CD14-positive monocyte (primary cell): ENCODE measurements at regions not wholly inside any gene's neighbourhood (a gene's known extent, or its start where the extent isn't known, plus 50 kb on each side); places are given as distances from the start of the nearest gene placed in this dataset.
"Not testable (repeated sequence)": the region's sequence is repeated elsewhere in the genome, so short reads cannot be mapped to it uniquely, and the experiment has no call there.

Source experiments
- DNase-seq, 3 donors: peaks; one replicate each; pipeline ENCODE4 v3.0.0-alpha.2; 2011 to 2022
- H2AFZ ChIP-seq: 2 replicates; pipeline ENCODE4 v1.6.0; 2012; ENCODE audit warnings: mild to moderate bottlenecking, low read depth, low read length, inconsistent platforms; ENCODE audit not compliant: insufficient read depth, poor library complexity, severe bottlenecking
- H3K27ac ChIP-seq, 2 donors: 1 replicate in 1 of 2; 2 replicates in 1 of 2; pipeline ENCODE4 v1.5.1; 2012 to 2013; ENCODE audit warnings: low read length in 2 of 2, control low read depth in 1 of 2, inconsistent platforms in 1 of 2, low read depth in 1 of 2, mild to moderate bottlenecking in 1 of 2
- H3K27me3 ChIP-seq, 2 donors: one replicate each; pipeline versions ENCODE4 v1.6.0 to v1.6.1; 2011 to 2013; ENCODE audit warnings: low read length in 2 of 2; ENCODE audit not compliant: control insufficient read depth in 2 of 2, insufficient read depth in 2 of 2
- H3K36me3 ChIP-seq, 2 donors: replicated peaks in 1 of 2; 1 replicate in 1 of 2; 2 replicates in 1 of 2; pipeline versions ENCODE4 v1.5.1 to v1.6.1; 2012 to 2013; ENCODE audit warnings: low read length in 2 of 2, control low read depth in 1 of 2, inconsistent platforms in 1 of 2, mild to moderate bottlenecking in 1 of 2; ENCODE audit not compliant: insufficient read depth in 2 of 2, control insufficient read depth in 1 of 2
- H3K4me1 ChIP-seq, 2 donors: 1 replicate in 1 of 2; 2 replicates in 1 of 2; pipeline versions ENCODE4 v1.5.1 to v1.6.1; 2012 to 2013; ENCODE audit warnings: low read length in 2 of 2, control low read depth in 1 of 2, inconsistent platforms in 1 of 2, mild to moderate bottlenecking in 1 of 2, moderate library complexity in 1 of 2; ENCODE audit not compliant: insufficient read depth in 2 of 2, control insufficient read depth in 1 of 2
- H3K4me2 ChIP-seq: replicated peaks from 2 replicates; pipeline ENCODE3; 2012; ENCODE audit warnings: low read length, moderate library complexity, mild to moderate bottlenecking; ENCODE audit not compliant: poor library complexity, severe bottlenecking; ENCODE audit errors: extremely low read depth
- H3K4me3 ChIP-seq, 3 experiments: fragments of 200-600 bp in 1 of 3; sonication (generic) in 1 of 3; replicated peaks in 1 of 3; 1 replicate in 2 of 3; 2 replicates in 1 of 3; pipeline ENCODE4 v1.5.1; 2011 to 2013; ENCODE audit warnings: low read length in 3 of 3, mild to moderate bottlenecking in 3 of 3, control low read depth in 2 of 3, low read depth in 2 of 3, inconsistent platforms in 1 of 3, moderate library complexity in 1 of 3
- H3K79me2 ChIP-seq: 2 replicates; pipeline ENCODE4 v1.6.0; 2012; ENCODE audit warnings: mild to moderate bottlenecking, control low read depth, inconsistent platforms, low read length, moderate library complexity; ENCODE audit not compliant: insufficient read depth
- H3K9ac ChIP-seq: 2 replicates; pipeline ENCODE4 v1.6.0; 2017; ENCODE audit warnings: low read length, mild to moderate bottlenecking; ENCODE audit not compliant: insufficient read depth, poor library complexity, severe bottlenecking
- H3K9me3 ChIP-seq, 2 donors: replicated peaks in 1 of 2; 1 replicate in 1 of 2; 2 replicates in 1 of 2; pipeline versions ENCODE4 v1.5.1 to v1.6.1; 2012 to 2013; ENCODE audit warnings: low read length in 2 of 2, control low read depth in 1 of 2; ENCODE audit not compliant: control insufficient read depth in 1 of 2, insufficient read depth in 1 of 2
- H4K20me1 ChIP-seq: 2 replicates; pipeline ENCODE4 v1.6.0; 2012; ENCODE audit warnings: mild to moderate bottlenecking, low read length, control low read depth, moderate library complexity; ENCODE audit not compliant: insufficient read depth
- H3K27ac Mint-ChIP-seq, 7 donors: one replicate each; pipeline ENCODE4 v1.8.0; 2020; ENCODE audit warnings: mild to moderate bottlenecking in 7 of 7, mixed read lengths in 7 of 7, moderate library complexity in 6 of 7, inconsistent platforms in 2 of 7
- H3K27me3 Mint-ChIP-seq, 3 donors: one replicate each; pipeline ENCODE4 v1.8.0; 2021 to 2022; ENCODE audit warnings: low read depth in 3 of 3, mild to moderate bottlenecking in 3 of 3, mixed read lengths in 3 of 3, moderate library complexity in 3 of 3, inconsistent platforms in 1 of 3
- H3K36me3 Mint-ChIP-seq, 2 donors: one replicate each; pipeline ENCODE4 v1.8.0; 2020; ENCODE audit warnings: mixed read lengths in 2 of 2, inconsistent platforms in 1 of 2, mild to moderate bottlenecking in 1 of 2
- H3K4me1 Mint-ChIP-seq: one replicate; pipeline ENCODE4 v1.8.0; 2020; ENCODE audit warnings: mild to moderate bottlenecking, mixed read lengths
- H3K4me3 Mint-ChIP-seq, 2 donors: one replicate each; pipeline ENCODE4 v1.8.0; 2020; ENCODE audit warnings: mild to moderate bottlenecking in 2 of 2, mixed read lengths in 2 of 2, moderate library complexity in 1 of 2
- H3K9me3 Mint-ChIP-seq, 7 donors: one replicate each; pipeline ENCODE4 v1.8.0; 2020 to 2022; ENCODE audit warnings: mixed read lengths in 7 of 7, mild to moderate bottlenecking in 6 of 7, moderate library complexity in 6 of 7, inconsistent platforms in 2 of 7
- WGBS: methylation state at CpG from one replicate; pipeline ENCODE4 v1.1.5; 2013; ENCODE audit warnings: missing lambda C conversion rate; ENCODE audit not compliant: insufficient coverage; 5-methylcytosine and 5-hydroxymethylcytosine counted together
- intact Hi-C, 2 donors: fragments of 100-400 bp; cut with micrococcal nuclease; formaldehyde crosslinking; loops; one replicate each; pipeline versions ENCODE4 v1.15.0 to v1.15.1; 2023

DNA sequence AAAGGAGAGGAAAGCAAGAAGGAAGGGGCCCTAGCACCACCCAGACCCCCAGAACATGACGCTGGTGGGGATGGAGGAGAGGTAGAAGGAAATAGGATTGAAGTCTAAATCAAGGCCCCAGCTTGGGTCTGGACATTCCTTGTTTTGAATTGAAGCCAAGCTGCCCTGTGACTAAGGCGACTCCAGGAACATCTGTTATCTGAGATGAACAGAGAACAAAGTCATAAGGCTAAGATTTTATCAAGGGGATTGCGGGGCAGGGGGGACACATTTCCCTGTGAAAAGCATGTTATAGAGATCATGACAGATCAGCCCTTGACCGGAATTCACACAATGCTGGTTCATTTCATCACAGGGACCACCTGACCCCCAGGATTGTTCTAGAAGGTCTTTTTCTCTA is 80.6 kb upstream of the ADGRL1 start:
- not testable (repeated sequence) for H3K27ac ChIP-seq, H3K27me3 Mint-ChIP-seq, H3K4me3 ChIP-seq, H3K36me3 ChIP-seq, H2AFZ ChIP-seq, H3K36me3 Mint-ChIP-seq, H3K79me2 ChIP-seq, H3K9ac ChIP-seq, H3K9me3 ChIP-seq, DNase-seq, H3K9me3 Mint-ChIP-seq, H3K27me3 ChIP-seq, H3K4me1 ChIP-seq, H4K20me1 ChIP-seq, H3K4me2 ChIP-seq, H3K4me3 Mint-ChIP-seq
- peaks cover 12% of the 10 kb centered on the region for H3K4me1 Mint-ChIP-seq
- H3K27ac Mint-ChIP-seq, result peak overlapping the region in 1 of 7 donors; percentile 45
- WGBS, result 88% methylated on average over 1 of the region's 4 CpGs
- intact Hi-C loops, result loop anchor here in 1 of 2 donors (5.0 kb wide), 1 partner anchor 139 kb away; no protein-coding TSS in a partner anchor

DNA sequence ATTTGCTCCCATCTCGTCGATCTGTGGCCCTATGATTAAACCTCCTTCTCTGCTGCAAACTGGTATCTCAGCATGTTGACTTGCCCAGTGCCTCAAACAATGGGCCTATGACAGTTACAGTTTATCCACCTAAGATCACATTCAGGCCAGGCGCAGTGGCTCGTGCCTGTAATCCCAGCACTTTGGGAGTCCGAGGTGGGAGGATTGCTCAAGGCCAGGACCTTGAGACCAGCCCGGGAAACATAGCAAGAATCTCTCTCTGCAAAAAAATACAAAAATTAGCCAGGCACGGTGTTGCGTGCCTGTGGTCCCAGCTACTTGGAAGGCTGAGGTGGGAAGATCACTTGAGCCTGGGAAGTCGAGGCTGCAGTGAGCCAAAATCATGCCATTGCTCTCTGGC is 79.8 kb upstream of the ADGRL1 start:
- not testable (repeated sequence) for H3K27ac ChIP-seq, H3K79me2 ChIP-seq, DNase-seq, H4K20me1 ChIP-seq, H3K27me3 ChIP-seq, H3K4me2 ChIP-seq, H3K36me3 ChIP-seq, H3K4me1 ChIP-seq, H3K9me3 ChIP-seq, H2AFZ ChIP-seq, H3K27me3 Mint-ChIP-seq, H3K36me3 Mint-ChIP-seq, H3K4me3 ChIP-seq, H3K9me3 Mint-ChIP-seq, H3K9ac ChIP-seq, H3K4me3 Mint-ChIP-seq
- peak overlapping the region in 1 of 7 donors; percentile 62 for H3K27ac Mint-ChIP-seq
- intact Hi-C loops, result loop anchor here in 1 of 2 donors (5.0 kb wide), 1 partner anchor 138 kb away; no protein-coding TSS in a partner anchor
- 94% methylated on average over 7 of the region's 9 CpGs for WGBS
- H3K4me1 Mint-ChIP-seq, result peaks cover 12% of the 10 kb centered on the region

DNA sequence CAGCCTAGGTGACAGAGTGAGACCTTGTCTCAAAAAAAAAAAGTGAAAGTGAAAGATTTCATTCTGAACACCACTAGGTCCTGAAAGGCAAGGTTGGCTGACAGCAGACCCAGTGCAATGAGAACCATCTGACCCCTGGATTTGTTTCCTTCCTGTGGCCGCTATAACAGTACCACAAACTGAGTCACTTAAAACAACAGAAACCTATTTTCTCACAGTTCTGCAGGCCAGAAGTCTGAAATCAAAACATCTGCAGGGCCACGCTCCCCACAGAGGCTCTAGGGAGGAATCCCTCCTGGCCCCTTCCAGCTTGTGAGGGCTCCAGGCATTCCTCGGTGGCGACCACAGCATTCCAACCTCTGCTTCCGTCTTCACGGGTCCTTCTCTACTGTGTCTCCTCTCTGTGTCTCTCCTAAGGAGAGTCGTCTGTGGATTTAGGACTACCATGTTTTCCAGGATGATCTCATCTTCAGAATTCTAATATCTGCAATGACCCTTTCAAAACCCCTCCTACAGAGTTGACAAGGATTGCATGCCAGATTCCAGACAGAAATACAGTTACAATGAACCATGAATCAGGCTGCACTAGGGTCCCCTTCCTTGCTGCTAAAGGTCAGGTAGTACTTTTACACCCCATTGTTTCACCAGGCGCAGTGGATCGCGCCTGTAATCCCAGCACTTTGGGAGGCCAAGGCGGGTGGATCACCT is 78.0 kb upstream of the ADGRL1 start:
- H3K79me2 ChIP-seq, H3K9me3 ChIP-seq, H3K27me3 ChIP-seq, H3K9ac ChIP-seq, H3K27ac ChIP-seq, H3K9me3 Mint-ChIP-seq, H3K4me2 ChIP-seq, H3K36me3 ChIP-seq, H3K4me3 ChIP-seq, H3K36me3 Mint-ChIP-seq, H4K20me1 ChIP-seq, intact Hi-C loops, H3K4me1 ChIP-seq, DNase-seq, H3K27me3 Mint-ChIP-seq: not testable (repeated sequence)
- Mint-ChIP-seq H3K4me3 (peak overlapping the region; percentile 24 to 52), H3K27ac (peak overlapping the region in 2 of 7 donors; percentile 15 to 40), H3K4me1 (peaks cover 12% of the 10 kb centered on the region)
- 58% methylated on average over 9 of the region's 11 CpGs for WGBS
- H2AFZ ChIP-seq, result peak overlapping the region; percentile 29

- not testable (repeated sequence) for H3K27me3 Mint-ChIP-seq, H3K9ac ChIP-seq, H3K27me3 ChIP-seq, H3K4me3 ChIP-seq, H3K4me1 ChIP-seq, H2AFZ ChIP-seq, H3K79me2 ChIP-seq, DNase-seq, H3K36me3 ChIP-seq, H3K27ac ChIP-seq, H3K4me2 ChIP-seq, H3K27ac Mint-ChIP-seq, H4K20me1 ChIP-seq, H3K4me3 Mint-ChIP-seq, H3K36me3 Mint-ChIP-seq
- no CpG with 5 or more reads among the region's 4 CpGs for WGBS
- H3K4me1 Mint-ChIP-seq, result peaks cover 12% of the 10 kb centered on the region
- peaks cover 15 to 31% (median 26%) of the 10 kb centered on the region in 7 donors for H3K9me3 Mint-ChIP-seq
- H3K9me3 ChIP-seq, result peaks cover 7 to 25% of the 10 kb centered on the region in 2 donors
- intact Hi-C loops, result loop anchor here in 1 of 2 donors (10.0 kb wide), 1 partner anchor 64 kb away; no protein-coding TSS in a partner anchor
These were observed 73.3 kb upstream of the ADGRL1 start for GRCh38 chr19:14279270-14279669.
